ENCODE measurements at regions not wholly inside any gene's neighbourhood (a gene's known extent, or its start where the extent isn't known, plus 50 kb on each side); places are given as distances from the start of the nearest gene placed in this dataset.

DNA sequence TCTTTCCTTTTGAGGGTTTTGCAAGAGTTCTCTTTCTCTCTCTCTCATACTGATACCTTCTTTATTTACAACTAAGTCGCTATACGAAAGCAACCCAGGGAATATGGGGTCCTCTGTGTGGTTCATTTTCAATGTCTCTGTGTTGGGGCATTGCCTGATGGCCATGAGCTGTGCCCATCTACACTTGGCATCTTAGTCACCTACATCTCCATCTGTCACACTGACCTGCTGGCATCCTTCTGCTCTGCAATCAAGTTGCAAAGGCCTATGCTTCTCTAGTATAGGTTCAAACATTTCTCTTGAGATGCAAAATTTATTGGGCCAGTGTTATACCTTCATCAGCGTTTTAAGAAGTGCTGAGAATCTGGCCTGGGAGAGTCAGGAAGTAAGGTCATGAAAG, 228.2 kb downstream of the MTRR start:
- no peak overlapping the region for H3K27ac ChIP-seq
- TF ChIP-seq ZFX (IDR thresholded peaks at IDR 0.05): no peak
- TF ChIP-seq, protein P1, sequence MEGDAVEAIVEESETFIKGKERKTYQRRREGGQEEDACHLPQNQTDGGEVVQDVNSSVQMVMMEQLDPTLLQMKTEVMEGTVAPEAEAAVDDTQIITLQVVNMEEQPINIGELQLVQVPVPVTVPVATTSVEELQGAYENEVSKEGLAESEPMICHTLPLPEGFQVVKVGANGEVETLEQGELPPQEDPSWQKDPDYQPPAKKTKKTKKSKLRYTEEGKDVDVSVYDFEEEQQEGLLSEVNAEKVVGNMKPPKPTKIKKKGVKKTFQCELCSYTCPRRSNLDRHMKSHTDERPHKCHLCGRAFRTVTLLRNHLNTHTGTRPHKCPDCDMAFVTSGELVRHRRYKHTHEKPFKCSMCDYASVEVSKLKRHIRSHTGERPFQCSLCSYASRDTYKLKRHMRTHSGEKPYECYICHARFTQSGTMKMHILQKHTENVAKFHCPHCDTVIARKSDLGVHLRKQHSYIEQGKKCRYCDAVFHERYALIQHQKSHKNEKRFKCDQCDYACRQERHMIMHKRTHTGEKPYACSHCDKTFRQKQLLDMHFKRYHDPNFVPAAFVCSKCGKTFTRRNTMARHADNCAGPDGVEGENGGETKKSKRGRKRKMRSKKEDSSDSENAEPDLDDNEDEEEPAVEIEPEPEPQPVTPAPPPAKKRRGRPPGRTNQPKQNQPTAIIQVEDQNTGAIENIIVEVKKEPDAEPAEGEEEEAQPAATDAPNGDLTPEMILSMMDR (conservative IDR thresholded peaks at IDR 0.05): no peak

DNA sequence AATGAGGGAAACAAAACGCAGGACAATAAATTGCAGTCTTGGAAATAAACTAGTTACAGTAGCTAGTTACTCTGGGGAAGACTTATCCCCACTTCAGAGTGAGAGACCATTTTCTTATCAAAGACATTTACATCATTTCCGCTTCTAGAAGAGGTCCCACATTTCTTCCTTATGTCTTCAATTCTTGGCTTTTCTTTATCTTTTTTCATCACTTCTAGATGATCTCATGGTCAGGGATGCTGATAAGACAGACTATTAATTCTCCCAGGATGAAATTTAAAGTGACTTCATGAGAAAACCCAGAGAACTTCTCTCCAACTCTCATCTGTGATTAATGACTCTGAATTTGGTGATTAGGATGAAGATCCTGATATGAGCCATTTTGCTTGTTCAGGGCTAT, 229.1 kb downstream of the MTRR start:
- H3K27ac ChIP-seq: no peak overlapping the region
- no peak for TF ChIP-seq ZFX (IDR thresholded peaks at IDR 0.05)
- TF ChIP-seq, protein P1 (conservative IDR thresholded peaks at IDR 0.05): no peak

DNA sequence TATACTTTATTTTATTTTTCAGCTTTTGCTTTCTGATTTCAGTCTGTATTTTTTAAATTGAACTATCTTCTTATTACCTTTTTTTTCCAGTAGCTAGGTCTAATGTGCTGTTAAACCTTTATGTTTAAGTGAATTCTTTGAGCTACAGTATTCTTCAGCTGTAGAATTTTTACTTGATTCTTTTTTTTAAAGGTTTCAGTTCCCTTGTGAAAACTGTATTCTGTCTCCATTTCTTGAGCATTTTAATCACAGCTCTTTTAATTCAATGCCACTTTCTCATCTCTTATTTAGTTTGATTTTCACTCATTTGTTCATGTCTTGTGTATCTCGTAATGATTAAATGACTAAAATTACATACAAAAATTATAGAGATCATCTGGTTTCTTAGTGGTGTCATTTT, 233.8 kb downstream of the MTRR start:
- TF ChIP-seq, protein P1 (conservative IDR thresholded peaks at IDR 0.05): no peak
- no peak for TF ChIP-seq ZFX (IDR thresholded peaks at IDR 0.05)
- no peak overlapping the region for H3K27ac ChIP-seq

DNA sequence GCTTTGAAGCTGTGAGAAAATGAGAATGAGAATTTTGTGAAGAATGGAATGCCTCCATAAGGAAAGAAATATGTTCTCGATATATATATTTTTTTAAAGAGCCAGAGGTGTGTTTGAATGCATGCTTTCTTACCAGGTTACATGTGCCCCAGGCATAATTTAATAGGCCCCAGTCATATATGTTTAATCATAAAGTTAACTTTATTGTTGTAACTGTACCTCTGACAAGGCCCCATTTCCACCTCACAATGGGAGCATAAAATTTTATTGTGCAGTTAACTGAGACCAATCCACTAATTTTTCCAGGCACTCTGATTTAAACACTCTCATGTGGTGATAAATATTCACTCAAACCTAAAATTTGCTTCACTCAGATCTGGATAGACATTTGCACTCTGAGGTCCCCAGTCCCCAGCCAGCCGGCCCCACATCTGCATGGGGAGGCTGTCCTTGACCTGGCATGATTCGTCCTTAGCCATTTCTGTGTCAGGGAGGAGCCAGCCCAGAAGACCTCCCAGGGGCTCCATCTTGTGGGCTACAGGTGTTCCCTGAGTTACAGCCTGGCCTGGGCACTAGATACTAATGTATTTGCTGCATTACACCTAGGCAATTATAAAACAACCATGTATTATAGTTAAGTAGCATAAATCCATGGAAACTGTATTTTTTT, 245.8 kb downstream of the MTRR start:
- no peak overlapping the region for H3K27ac ChIP-seq
- no peak for TF ChIP-seq ZFX (IDR thresholded peaks at IDR 0.05)
- TF ChIP-seq, protein P1 (conservative IDR thresholded peaks at IDR 0.05): no peak

DNA sequence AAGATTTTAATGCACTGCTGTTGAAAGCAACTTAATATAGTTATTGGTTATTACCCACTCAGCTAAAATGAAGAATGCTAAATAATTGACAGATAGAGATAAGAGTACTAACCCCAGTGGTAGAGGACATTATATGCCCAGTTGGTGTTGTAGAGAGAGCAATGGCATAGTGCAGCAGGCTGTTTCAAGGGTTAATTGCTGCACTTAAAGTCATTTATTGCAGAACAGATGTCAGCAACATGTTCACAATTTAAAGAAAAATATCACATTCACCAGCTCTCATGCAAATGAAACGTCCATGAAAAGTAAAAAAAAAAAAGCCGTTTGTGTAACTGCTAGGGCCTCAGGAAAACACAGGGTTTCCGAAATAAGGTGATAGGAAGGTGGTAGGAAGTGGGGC, 254.6 kb downstream of the MTRR start:
- TF ChIP-seq, protein P1 (conservative IDR thresholded peaks at IDR 0.05): no peak
- TF ChIP-seq ZFX (IDR thresholded peaks at IDR 0.05): no peak
- H3K27ac ChIP-seq: no peak overlapping the region

- no peak overlapping the region for H3K27ac ChIP-seq
- no peak for TF ChIP-seq ZFX (IDR thresholded peaks at IDR 0.05)
- TF ChIP-seq, protein P1 (conservative IDR thresholded peaks at IDR 0.05): no peak
Observed at GRCh38 chr5:8134609-8135008, 265.7 kb downstream of the MTRR start.

DNA sequence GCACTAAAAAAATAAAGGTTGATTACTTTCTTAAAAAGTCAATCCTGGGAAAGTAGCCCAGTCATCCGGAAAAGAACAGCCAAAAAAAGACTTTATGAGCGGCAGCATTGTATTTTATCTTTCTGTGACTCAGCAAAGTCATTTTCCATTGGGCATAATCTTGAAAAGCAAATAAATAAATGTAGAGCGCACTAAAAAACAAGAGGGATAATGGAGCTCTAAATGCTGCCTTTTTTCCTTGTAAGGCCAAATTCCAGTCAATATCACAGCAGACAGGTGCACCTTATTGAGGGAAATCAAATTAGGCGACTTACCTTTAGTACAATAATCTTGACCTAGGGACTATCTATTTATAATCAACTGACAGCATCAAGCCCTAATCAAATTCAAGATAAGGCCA, 266.8 kb downstream of the MTRR start:
- no peak overlapping the region for H3K27ac ChIP-seq
- TF ChIP-seq, protein P1 (conservative IDR thresholded peaks at IDR 0.05): no peak
- TF ChIP-seq ZFX (IDR thresholded peaks at IDR 0.05): no peak

All from C4-2B (cell line).